H9 (cell line): ENCODE measurements at regions not wholly inside any gene's neighbourhood (a gene's known extent, or its start where the extent isn't known, plus 50 kb on each side); places are given as distances from the start of the nearest gene placed in this dataset.

Experiments
- DNase-seq: peaks from one replicate; pipeline ENCODE4 v3.0.0-alpha.2; 2017
- H2AFZ ChIP-seq: one replicate; pipeline ENCODE4 v1.6.1; 2013; ENCODE audit warnings: mild to moderate bottlenecking, low read length, control low read depth, moderate library complexity
- H2AK5ac ChIP-seq: 2 replicates; pipeline ENCODE4 v1.6.1; 2013; ENCODE audit warnings: low read length, control low read depth, mixed read lengths; ENCODE audit not compliant: insufficient read length
- H2BK120ac ChIP-seq: one replicate; pipeline ENCODE4 v1.6.1; 2013; ENCODE audit warnings: low read depth, mild to moderate bottlenecking, low read length, control low read depth, inconsistent platforms; ENCODE audit not compliant: poor library complexity, severe bottlenecking
- H2BK12ac ChIP-seq: 2 replicates; pipeline ENCODE4 v1.6.1; 2013; ENCODE audit warnings: low read length, control low read depth, mixed read lengths, low read depth; ENCODE audit not compliant: insufficient read length
- H2BK15ac ChIP-seq: 2 replicates; pipeline ENCODE4 v1.6.1; 2013; ENCODE audit warnings: low read depth, low read length, control low read depth
- H2BK20ac ChIP-seq: one replicate; pipeline ENCODE4 v1.6.1; 2013; ENCODE audit warnings: low read depth, mild to moderate bottlenecking, low read length, control low read depth, inconsistent platforms; ENCODE audit not compliant: poor library complexity, severe bottlenecking
- H2BK5ac ChIP-seq: 2 replicates; pipeline ENCODE4 v1.6.1; 2013; ENCODE audit warnings: low read length, control low read depth, mixed read lengths; ENCODE audit not compliant: insufficient read length
- H3K14ac ChIP-seq: 2 replicates; pipeline ENCODE4 v1.6.1; 2013; ENCODE audit warnings: low read length, control low read depth; ENCODE audit not compliant: insufficient read depth
- H3K18ac ChIP-seq: 2 replicates; pipeline ENCODE4 v1.6.1; 2013; ENCODE audit warnings: low read depth, mild to moderate bottlenecking, mixed read lengths, low read length, control low read depth; ENCODE audit not compliant: insufficient read length
- H3K23ac ChIP-seq: 2 replicates; pipeline ENCODE4 v1.6.1; 2013; ENCODE audit warnings: low read length, control low read depth, mixed read lengths, low read depth; ENCODE audit not compliant: insufficient read length
- H3K23me2 ChIP-seq: 2 replicates; pipeline ENCODE4 v1.6.1; 2013; ENCODE audit warnings: low read depth, mild to moderate bottlenecking, mixed read lengths, low read length, control low read depth; ENCODE audit not compliant: insufficient read length, poor library complexity, severe bottlenecking
- H3K27ac ChIP-seq: 2 replicates; pipeline ENCODE4 v1.5.1; 2013; ENCODE audit warnings: low read length, control low read depth, mixed read lengths, low read depth; ENCODE audit not compliant: insufficient read length
- H3K27me3 ChIP-seq: 2 replicates; pipeline ENCODE4 v1.6.1; 2013; ENCODE audit warnings: low read length, control low read depth, inconsistent platforms; ENCODE audit not compliant: insufficient read depth
- H3K4ac ChIP-seq: 2 replicates; pipeline ENCODE4 v1.6.1; 2013; ENCODE audit warnings: low read depth, mild to moderate bottlenecking, control low read depth, inconsistent platforms, low read length, moderate library complexity
- H3K4me1 ChIP-seq: 2 replicates; pipeline ENCODE4 v1.6.1; 2013; ENCODE audit warnings: low read length, control low read depth, inconsistent platforms; ENCODE audit not compliant: insufficient read depth
- H3K4me2 ChIP-seq: 2 replicates; pipeline ENCODE4 v1.6.1; 2013; ENCODE audit warnings: low read length, control low read depth, mixed read lengths; ENCODE audit not compliant: insufficient read length, insufficient read depth
- H3K56ac ChIP-seq: 2 replicates; pipeline ENCODE4 v1.6.1; 2013; ENCODE audit warnings: low read depth, mild to moderate bottlenecking, mixed read lengths, low read length, control low read depth; ENCODE audit not compliant: insufficient read length
- H3K79me1 ChIP-seq: 2 replicates; pipeline ENCODE4 v1.6.1; 2013; ENCODE audit warnings: low read depth, mild to moderate bottlenecking, moderate library complexity, low read length, control low read depth, inconsistent platforms; ENCODE audit not compliant: insufficient read depth, poor library complexity, severe bottlenecking
- H3K79me2 ChIP-seq: 2 replicates; pipeline ENCODE4 v1.6.1; 2013; ENCODE audit warnings: low read length, control low read depth, inconsistent platforms; ENCODE audit not compliant: insufficient read depth
- H3K9ac ChIP-seq: 2 replicates; pipeline ENCODE4 v1.6.1; 2013; ENCODE audit warnings: low read length, control low read depth, mixed read lengths; ENCODE audit not compliant: insufficient read length; ENCODE audit errors: extremely low read depth
- H3K9me3 ChIP-seq: one replicate; pipeline ENCODE4 v1.6.1; 2013; ENCODE audit warnings: low read depth, low read length, inconsistent platforms; ENCODE audit not compliant: control insufficient read depth
- H3T11ph ChIP-seq: one replicate; pipeline ENCODE4 v1.6.1; 2013; ENCODE audit warnings: mild to moderate bottlenecking, low read length, control low read depth, inconsistent platforms
- H4K20me1 ChIP-seq: one replicate; pipeline ENCODE4 v1.6.1; 2013; ENCODE audit not compliant: control insufficient read depth, insufficient read length, insufficient read depth
- H4K5ac ChIP-seq: 2 replicates; pipeline ENCODE4 v1.6.1; 2013; ENCODE audit warnings: low read depth, mild to moderate bottlenecking, mixed read lengths, low read length, control low read depth; ENCODE audit not compliant: insufficient read length
- H4K8ac ChIP-seq: replicated peaks from 2 replicates; pipeline ENCODE4 v1.6.1; 2013; ENCODE audit warnings: low read length, control low read depth, mixed read lengths, low read depth; ENCODE audit not compliant: insufficient read length
- H4K91ac ChIP-seq: 2 replicates; pipeline ENCODE4 v1.6.1; 2013; ENCODE audit warnings: low read depth, mild to moderate bottlenecking, moderate library complexity, mixed read lengths, low read length, control low read depth; ENCODE audit not compliant: insufficient read length
- H3K27ac Mint-ChIP-seq, 3 experiments: 2 replicates in 2 of 3; 3 replicates in 1 of 3; pipeline ENCODE4 v1.8.0; 2020 to 2021; ENCODE audit warnings: mixed read lengths in 3 of 3, mild to moderate bottlenecking in 1 of 3, moderate library complexity in 1 of 3
- H3K27me3 Mint-ChIP-seq: 2 replicates; pipeline ENCODE4 v1.8.0; 2021; ENCODE audit warnings: low read depth, mild to moderate bottlenecking, moderate library complexity, mixed read lengths
- H3K36me3 Mint-ChIP-seq, 3 experiments: 2 replicates in 2 of 3; 3 replicates in 1 of 3; pipeline ENCODE4 v1.8.0; 2020 to 2021; ENCODE audit warnings: low read depth in 3 of 3, mixed read lengths in 3 of 3; ENCODE audit not compliant: insufficient read depth in 1 of 3
- H3K4me1 Mint-ChIP-seq, 2 experiments: 2 replicates each; pipeline ENCODE4 v1.8.0; 2020; ENCODE audit warnings: mixed read lengths in 2 of 2
- H3K4me3 Mint-ChIP-seq, 2 experiments: 2 replicates in 1 of 2; 3 replicates in 1 of 2; pipeline ENCODE4 v1.8.0; 2020 to 2021; ENCODE audit warnings: mild to moderate bottlenecking in 2 of 2, mixed read lengths in 2 of 2, moderate library complexity in 1 of 2
- H3K9me3 Mint-ChIP-seq, 2 experiments: 2 replicates in 1 of 2; 3 replicates in 1 of 2; pipeline ENCODE4 v1.8.0; 2020; ENCODE audit warnings: mild to moderate bottlenecking in 2 of 2, mixed read lengths in 2 of 2, moderate library complexity in 1 of 2
- CTCF ChIP-seq: fragments of 200-600 bp; sonication (generic); conservative IDR thresholded peaks from 3 replicates; pipeline ENCODE4 v1.8.0; 2021; ENCODE audit warnings: antibody characterized with exemption, mild to moderate bottlenecking
- WGBS: extraction: QIAGEN DNeasy Blood & Tissue Kit; methylation state at CpG from one replicate; pipeline ENCODE4 v1.1.7; 2013; ENCODE audit warnings: missing lambda C conversion rate, low lambda C conversion rate, mixed read lengths; ENCODE audit not compliant: insufficient read length; ENCODE audit errors: extremely low coverage; 5-methylcytosine and 5-hydroxymethylcytosine counted together

GRCh38 chr2:105177536-105178254 is 63.8 kb upstream of the GPR45 start:
- Histone ChIP-seq H3K27me3 (no peaks in the 10 kb centered on the region; the same call in 1 of the 2 replicates), H3K4ac (no peak overlapping the region), H3K23me2 (no peaks in the 10 kb centered on the region), H3K9me3 (no peaks in the 10 kb centered on the region), H4K20me1 (no peaks in the 10 kb centered on the region), H3K14ac (no peak overlapping the region), H2BK120ac (no peak overlapping the region), H4K5ac (no peak overlapping the region), H3K27ac (no peak overlapping the region), H3K56ac (no peak overlapping the region), H3K4me1 (peaks cover 2% of the 10 kb centered on the region; the same call in 1 of the 2 replicates), H3K79me1 (no peaks in the 10 kb centered on the region), H3T11ph (no peak overlapping the region), H2BK12ac (no peak overlapping the region), H3K79me2 (no peaks in the 10 kb centered on the region), H3K23ac (no peak overlapping the region), H2BK20ac (no peak overlapping the region), H4K91ac (no peak overlapping the region), H3K9ac (no peak overlapping the region), H4K8ac (no peak overlapping the region), H2BK15ac (no peak overlapping the region), H2BK5ac (no peak overlapping the region), H2AFZ (no peak overlapping the region), H3K18ac (no peak overlapping the region), H2AK5ac (no peak overlapping the region), H3K4me2 (no peak overlapping the region)
- Mint-ChIP-seq H3K27me3 (peaks cover 83% of the 10 kb centered on the region), H3K4me3 (peak overlapping the region in 1 of 2 experiments; percentile 34; a peak in 1 of 5 replicates), H3K36me3 (peaks cover 0 to 5% (median 4%) of the 10 kb centered on the region in 3 experiments; a peak in 1 of 7 replicates), H3K4me1 (peaks cover 34 to 40% of the 10 kb centered on the region in 2 experiments), H3K27ac (no peak overlapping the region), H3K9me3 (peaks cover 6% of the 10 kb centered on the region in 2 experiments)
- TF ChIP-seq CTCF, result no peak
- peak; percentile 46 for DNase-seq
- whole genome bisulfite sequencing, result no CpG with 5 or more reads among the region's 12 CpGs
